ENCODE measurements at regions not wholly inside any gene's neighbourhood (a gene's known extent, or its start where the extent isn't known, plus 50 kb on each side); places are given as distances from the start of the nearest gene placed in this dataset.

DNA sequence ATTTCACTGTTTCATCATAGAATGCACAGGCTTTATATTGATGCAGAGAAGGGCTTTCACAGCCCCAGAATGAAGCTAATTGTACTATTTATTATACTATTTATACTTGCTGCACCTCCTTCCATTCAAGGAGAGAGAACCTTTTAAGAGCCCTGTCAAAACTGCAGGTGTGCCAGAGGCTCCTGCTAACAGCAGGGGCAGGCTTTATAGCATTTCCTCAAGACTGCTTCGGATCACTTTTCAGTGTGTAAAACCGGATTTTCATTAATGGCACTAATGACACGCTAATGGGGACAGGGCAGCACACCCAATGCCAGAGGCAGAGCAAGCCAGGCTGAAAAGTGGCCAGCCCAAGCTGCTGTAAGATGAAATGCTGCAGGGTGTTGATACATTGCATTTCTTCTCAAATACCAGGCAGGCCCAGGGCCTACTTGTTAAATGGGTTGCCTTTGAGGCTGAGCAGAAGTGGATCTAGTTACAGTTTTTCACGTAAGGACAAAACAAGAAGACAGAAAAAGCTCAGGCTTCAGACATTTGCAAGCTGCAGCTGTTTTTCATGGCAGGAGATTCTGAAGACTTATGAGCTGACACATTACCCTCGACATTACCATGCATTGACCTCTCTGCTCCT lies 487.7 kb upstream of the BTBD3 start (continued):
- no peak for TF ChIP-seq TCF12 (IDR thresholded peaks at IDR 0.05; ENCODE audit: low read depth, low read length)
- no peak for TF ChIP-seq EZH2 (IDR thresholded peaks at IDR 0.05; ENCODE audit: low read depth, low read length, severe bottlenecking)
- no peak for TF ChIP-seq SRF (IDR thresholded peaks at IDR 0.05; ENCODE audit: low read depth, low read length)
- no peak for TF ChIP-seq GABPA (IDR thresholded peaks at IDR 0.05; ENCODE audit: borderline replicate concordance, insufficient read depth, low read length)

Data from H1 (cell line).